ENCODE measurements at regions not wholly inside any gene's neighbourhood (a gene's known extent, or its start where the extent isn't known, plus 50 kb on each side); places are given as distances from the start of the nearest gene placed in this dataset.
"Not testable (repeated sequence)": the region's sequence is repeated elsewhere in the genome, so short reads cannot be mapped to it uniquely, and the experiment has no call there.

- intact Hi-C loops (cut with DNase I), result no loop called here
- DNase-seq, result no peak
Observed at GRCh38 chr5:36772276-36773140, 104.1 kb upstream of the NIPBL start.

DNA sequence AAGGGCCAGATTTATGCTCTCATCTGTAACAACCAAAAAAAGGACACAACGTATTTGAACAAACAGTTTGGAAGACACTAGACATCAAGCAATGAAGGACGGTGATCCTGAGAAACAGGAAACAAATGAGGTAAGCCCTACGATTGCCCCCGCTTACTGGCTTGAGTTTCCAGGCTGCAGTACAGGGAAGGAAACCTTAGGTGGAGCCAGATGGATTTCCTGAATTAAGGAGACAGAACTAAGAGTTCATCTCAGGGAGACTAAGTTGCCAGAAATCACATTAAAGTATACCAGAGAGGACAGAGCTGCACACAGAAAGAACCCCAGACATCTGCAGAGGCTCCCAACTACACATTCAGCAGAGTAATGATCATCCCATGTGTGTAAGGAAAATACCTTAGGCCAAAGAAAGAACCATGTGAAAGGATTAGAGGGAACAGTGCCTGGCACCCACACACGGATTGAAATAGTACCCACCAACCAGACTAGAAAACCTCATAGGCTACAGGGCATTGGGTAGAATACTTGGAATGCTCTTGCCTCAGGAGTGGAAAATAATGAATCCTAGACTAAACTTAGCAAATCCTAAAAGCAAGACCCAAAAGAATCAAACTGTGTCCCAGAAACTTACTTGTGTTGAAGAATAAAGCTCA is 99.3 kb upstream of the NIPBL start:
- peak in 9 of 42 donors; percentile 2 to 37 (median 16) for DNase-seq
- intact Hi-C loops (cut with DNase I), result no loop called here

- no peak for DNase-seq
- intact Hi-C loops (cut with DNase I), result no loop called here
Observed at GRCh38 chr5:36778336-36778735, 98.2 kb upstream of the NIPBL start.

- DNase-seq; intact Hi-C loops (cut with DNase I): not testable (repeated sequence)
Observed at GRCh38 chr5:36782612-36783011, 94.0 kb upstream of the NIPBL start.

GRCh38 chr5:36786448-36787012 is 90.0 kb upstream of the NIPBL start:
- intact Hi-C loops (cut with DNase I), result no loop called here
- DNase-seq, result no peak

- intact Hi-C loops (cut with DNase I), result no loop called here
- no peak for DNase-seq
Observed at GRCh38 chr5:36787365-36788093, 89.0 kb upstream of the NIPBL start.

DNA sequence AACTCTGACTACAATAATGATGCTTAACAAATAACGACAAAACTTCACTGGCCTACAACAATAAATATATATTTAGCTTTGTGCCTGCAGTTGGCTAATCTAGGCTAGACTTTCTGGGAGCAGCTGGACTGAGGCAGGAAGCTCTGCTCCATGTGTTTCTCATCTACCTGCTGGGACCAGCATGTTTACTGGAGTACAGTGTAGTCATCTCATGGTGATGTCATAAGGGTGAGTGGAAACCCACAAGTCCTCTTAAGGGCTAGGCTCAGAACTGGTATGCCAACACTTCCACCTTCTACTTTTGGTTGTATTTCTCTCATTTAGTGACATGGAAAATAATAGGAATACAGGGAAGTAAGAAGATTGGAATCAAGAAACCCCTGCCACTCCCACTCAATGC is 85.7 kb upstream of the NIPBL start:
- intact Hi-C loops (cut with DNase I), result no loop called here
- DNase-seq, result no peak

- intact Hi-C loops (cut with DNase I), result no loop called here
- DNase-seq, result no peak
Observed at GRCh38 chr5:36792560-36793180, 83.9 kb upstream of the NIPBL start.

- DNase-seq, result no peak
- intact Hi-C loops (cut with DNase I), result no loop called here
Observed at GRCh38 chr5:36795366-36795765, 81.2 kb upstream of the NIPBL start.

DNA sequence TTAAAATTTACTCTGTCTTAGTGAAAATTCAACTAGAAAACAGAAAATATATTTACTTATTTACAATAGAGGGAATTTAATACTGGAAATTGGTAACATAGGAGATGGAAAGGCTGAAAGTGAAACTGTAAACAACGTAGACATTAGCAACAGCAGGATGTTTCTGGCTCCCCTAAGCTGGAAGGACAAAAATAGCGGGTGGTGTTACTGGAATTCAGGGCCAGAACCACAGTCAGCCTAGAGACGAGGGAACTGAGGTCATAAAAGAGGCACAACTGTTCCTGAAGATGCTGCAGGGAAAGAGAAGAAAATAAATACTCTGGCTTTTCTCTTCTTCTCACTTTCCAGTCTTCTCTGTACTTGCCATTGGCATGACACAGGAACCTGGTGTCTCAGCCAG is 80.4 kb upstream of the NIPBL start:
- DNase-seq, result no peak
- intact Hi-C loops (cut with DNase I), result no loop called here

- intact Hi-C loops (cut with DNase I), result no loop called here
Observed at GRCh38 chr5:36801523-36801922, 75.0 kb upstream of the NIPBL start.

GRCh38 chr5:36802187-36802586 is 74.4 kb upstream of the NIPBL start:
- intact Hi-C loops (cut with DNase I), result no loop called here
- DNase-seq, result no peak

More at GRCh38 chr5:36801523-36801922, 75.0 kb upstream of the NIPBL start:
- DNase-seq, result no peak

DNA sequence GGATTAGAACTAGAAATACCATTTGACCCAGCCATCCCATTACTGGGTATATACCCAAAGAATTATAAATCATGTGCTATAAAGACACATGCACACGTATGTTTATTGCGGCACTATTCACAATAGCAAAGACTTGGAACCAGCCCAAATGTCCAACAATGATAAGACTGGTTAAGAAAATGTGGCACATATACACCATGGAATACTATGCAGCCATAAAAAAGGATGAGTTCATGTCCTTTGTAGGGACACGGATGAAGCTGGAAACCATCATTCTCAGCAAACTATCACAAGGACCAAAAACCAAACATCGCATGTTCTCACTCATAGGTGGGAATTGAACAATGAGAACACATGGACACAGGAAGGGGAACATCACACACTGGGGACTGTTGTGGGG is 63.3 kb upstream of the NIPBL start:
- intact Hi-C loops (cut with DNase I); DNase-seq: not testable (repeated sequence)

DNA sequence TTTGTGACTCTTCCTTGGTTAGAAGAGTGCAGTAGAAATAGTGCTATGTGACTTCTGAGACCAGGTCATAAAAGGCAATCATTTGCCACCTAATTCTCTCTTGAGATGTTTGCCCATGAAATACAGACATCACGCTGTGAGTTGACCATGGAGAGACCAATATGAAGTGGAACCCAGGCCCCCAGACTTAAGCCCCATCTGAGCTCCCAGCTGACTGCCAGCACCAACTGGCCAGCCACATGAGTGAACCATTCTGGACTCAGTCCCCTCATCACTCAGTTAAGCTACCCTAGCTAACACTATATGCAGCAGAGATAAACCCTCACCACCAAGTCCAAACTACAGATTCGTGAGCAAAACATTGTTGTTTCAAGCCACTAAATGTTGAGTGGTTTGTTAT is 60.7 kb upstream of the NIPBL start:
- DNase-seq, result no peak
- intact Hi-C loops (cut with DNase I), result no loop called here

- intact Hi-C loops (cut with DNase I), result no loop called here
- DNase-seq, result no peak
Observed at GRCh38 chr5:36820900-36821299, 55.7 kb upstream of the NIPBL start.

DNA sequence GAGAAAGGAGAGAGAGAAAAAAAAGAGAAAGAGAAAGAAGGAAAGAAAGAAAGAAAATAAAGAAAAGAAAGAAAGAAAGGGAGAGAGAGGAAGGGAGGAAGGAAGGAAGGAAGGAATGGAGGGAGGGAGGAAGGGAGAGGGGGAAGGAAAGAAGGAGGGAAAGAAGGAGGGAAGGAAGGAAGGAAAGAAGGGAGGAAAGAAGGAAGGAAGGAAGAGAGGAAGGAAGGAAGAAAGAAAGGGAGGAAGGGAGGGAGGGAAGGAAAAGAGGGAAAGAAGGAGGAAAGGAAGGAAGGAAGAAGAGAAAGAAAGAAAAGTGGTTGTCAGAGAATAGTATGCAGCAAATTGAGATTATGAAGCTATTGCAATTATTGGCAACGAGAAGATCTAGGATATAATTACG is 49.9 kb upstream of the NIPBL start:
- intact Hi-C loops (cut with DNase I), result no loop called here
- DNase-seq, result no peak

Measured in head of caudate nucleus (tissue), 42 donors.